AG09319 (cell line): ENCODE measurements at regions not wholly inside any gene's neighbourhood (a gene's known extent, or its start where the extent isn't known, plus 50 kb on each side); places are given as distances from the start of the nearest gene placed in this dataset.

Experiments
- DNase-seq: peaks from one replicate; pipeline ENCODE4 v3.0.0-alpha.2; 2010; ENCODE audit warnings: low read depth; ENCODE audit errors: extremely low read depth
- TF ChIP-seq, protein P1 (sequence below): IDR thresholded peaks from 2 replicates; pipeline ENCODE4 v1.5.1; 2011; ENCODE audit warnings: low read depth, mild to moderate bottlenecking, inconsistent platforms, low read length, moderate library complexity

DNA sequence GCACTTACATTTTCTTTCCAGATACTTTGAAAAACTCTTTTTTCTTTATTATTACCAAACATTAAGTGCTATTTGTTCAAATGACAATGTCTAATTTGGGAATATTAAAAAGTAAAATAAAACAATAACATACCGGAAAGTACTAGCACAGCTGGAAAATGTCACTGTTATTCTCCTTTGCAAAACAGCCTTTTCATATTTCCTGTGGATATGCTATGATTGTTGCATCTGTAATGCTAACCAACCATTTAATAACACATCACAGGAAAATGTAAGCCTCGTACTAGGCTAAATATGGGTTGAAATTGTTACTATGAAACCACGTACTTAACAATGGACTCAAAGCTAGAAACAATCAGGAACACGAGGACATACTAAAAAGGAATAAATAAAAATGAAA, 298.1 kb downstream of the CBLN2 start:
- DNase-seq, result no peak
- TF ChIP-seq, protein P1, sequence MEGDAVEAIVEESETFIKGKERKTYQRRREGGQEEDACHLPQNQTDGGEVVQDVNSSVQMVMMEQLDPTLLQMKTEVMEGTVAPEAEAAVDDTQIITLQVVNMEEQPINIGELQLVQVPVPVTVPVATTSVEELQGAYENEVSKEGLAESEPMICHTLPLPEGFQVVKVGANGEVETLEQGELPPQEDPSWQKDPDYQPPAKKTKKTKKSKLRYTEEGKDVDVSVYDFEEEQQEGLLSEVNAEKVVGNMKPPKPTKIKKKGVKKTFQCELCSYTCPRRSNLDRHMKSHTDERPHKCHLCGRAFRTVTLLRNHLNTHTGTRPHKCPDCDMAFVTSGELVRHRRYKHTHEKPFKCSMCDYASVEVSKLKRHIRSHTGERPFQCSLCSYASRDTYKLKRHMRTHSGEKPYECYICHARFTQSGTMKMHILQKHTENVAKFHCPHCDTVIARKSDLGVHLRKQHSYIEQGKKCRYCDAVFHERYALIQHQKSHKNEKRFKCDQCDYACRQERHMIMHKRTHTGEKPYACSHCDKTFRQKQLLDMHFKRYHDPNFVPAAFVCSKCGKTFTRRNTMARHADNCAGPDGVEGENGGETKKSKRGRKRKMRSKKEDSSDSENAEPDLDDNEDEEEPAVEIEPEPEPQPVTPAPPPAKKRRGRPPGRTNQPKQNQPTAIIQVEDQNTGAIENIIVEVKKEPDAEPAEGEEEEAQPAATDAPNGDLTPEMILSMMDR, result no peak

DNA sequence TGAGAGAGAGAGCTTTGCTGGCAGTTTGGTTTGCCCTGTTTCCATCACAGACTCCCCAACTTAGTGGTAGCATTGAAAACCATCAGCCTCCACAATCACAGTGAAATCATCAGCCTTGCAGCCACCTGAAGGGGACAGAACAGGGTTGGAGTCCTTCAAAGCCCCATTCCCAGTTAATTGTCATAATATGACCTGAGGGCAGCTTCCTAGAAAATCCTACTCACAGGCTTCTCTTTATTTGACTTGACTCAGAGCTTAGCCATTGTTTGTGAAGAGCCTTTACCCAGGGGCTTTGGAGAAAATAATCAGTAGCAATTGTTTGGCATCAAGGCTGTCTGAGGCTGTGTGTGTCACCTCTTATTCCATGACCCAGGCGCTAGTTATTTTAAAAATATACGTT, 308.7 kb downstream of the CBLN2 start:
- TF ChIP-seq, protein P1, result no peak
- DNase-seq, result no peak

DNA sequence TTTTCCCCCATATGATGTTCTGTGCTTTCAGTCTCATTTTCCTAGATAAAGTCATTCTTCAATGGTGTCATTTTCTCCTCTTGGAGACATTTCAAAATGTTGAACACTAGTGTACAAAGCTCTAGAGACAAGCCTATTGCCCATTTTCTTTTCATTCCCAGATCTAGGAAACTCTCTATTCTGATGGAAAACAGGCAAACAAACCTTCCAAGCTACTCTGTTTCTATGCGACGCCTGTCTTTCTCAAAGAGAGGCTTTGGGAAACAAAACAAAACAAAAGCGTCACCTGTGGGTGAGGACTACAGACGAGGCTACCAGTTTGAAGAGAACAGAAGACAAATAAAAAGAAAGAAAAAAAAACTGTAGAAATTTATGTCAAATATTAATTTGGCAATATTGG, 311.0 kb downstream of the CBLN2 start:
- no peak for DNase-seq
- TF ChIP-seq, protein P1, result no peak

GRCh38 chr18:72232644-72233043, 311.5 kb downstream of the CBLN2 start:
- DNase-seq, result no peak
- TF ChIP-seq, protein P1, result no peak

GRCh38 chr18:72225958-72226357, 318.2 kb downstream of the CBLN2 start:
- TF ChIP-seq, protein P1, result no peak
- no peak for DNase-seq

DNA sequence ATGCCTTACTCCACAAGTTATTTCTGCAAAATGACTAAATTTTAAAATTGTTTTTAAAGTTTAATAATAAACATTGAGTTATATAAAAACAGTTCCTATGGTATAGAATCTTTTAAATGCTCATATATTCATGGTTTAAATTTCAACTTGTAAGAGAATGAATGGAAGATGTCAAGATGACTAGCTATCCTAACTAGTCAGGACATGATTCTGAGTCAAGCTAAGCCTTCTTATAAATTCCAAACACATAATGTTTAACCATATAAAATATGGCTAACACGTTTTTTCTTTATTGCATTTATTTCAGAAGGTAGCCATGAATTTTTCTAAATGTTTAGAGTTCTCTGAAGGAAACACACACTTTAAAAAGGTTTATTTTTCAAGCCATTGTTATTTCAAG, 320.4 kb downstream of the CBLN2 start:
- no peak for DNase-seq
- TF ChIP-seq, protein P1, result no peak

DNA sequence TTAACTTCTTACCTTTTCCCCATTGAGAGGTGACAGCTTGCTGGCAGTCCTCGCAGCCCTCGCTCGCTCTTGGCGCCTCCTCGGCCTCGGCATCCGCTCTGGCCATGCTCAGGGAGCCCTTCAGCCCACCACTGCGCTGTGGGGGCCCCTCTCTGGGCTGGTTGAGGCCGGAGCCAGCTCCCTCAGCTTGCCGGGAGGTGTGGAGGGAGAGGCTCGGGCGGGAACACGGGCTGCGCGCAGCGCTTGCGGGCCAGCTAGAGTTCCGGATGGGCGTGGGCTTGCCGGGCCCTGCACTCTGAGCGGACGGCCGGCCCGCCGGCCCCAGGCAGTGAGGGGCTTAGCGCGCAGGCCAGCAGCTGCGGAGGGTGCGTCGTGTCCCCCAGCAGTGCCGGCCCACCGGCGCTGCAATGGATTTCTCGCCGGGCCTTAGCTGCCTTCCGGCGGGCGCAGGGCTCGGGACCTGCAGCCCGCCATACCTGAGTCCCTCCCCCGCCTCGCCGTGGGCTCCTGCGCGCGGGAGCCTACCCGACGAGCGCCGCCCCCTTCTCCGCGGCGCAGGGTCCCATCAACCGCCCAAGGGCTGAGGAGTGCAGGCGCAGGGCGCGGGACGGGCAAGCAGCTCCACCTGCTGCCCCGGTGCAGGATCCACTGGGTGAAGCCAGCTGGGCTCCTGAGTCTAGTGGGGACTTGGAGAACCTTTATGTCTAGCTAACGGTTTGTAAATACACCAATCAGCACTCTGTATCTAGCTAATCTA, 335.0 kb downstream of the CBLN2 start:
- TF ChIP-seq, protein P1, result no peak
- no peak for DNase-seq
